HEK293 (cell line): ENCODE measurements at regions not wholly inside any gene's neighbourhood (a gene's known extent, or its start where the extent isn't known, plus 50 kb on each side); places are given as distances from the start of the nearest gene placed in this dataset.
"Not testable (repeated sequence)": the region's sequence is repeated elsewhere in the genome, so short reads cannot be mapped to it uniquely, and the experiment has no call there.

ENCODE experiments used
- CTCF ChIA-PET: fragments of 350-600 bp; formaldehyde crosslinking; extraction: SDS; loops from one replicate; lab custom pipeline; 2021; ENCODE audit warnings: antibody characterized with exemption; lab: Yijun Ruan, JAX
- POLR2A ChIA-PET: fragments of 300-600 bp; formaldehyde crosslinking; extraction: SDS; loops from one replicate; lab custom pipeline; 2020; ENCODE audit warnings: antibody characterized with exemption, inconsistent platforms; lab: Yijun Ruan, JAX
- H3K27ac ChIP-seq: fragments of 200-500 bp; sonication (Bioruptor generic); 2 replicates; pipeline ENCODE4 v1.5.1; 2014; ENCODE audit warnings: low read depth, low read length, control low read depth, inconsistent platforms; ENCODE audit errors: extremely low read depth
- H3K36me3 ChIP-seq, 2 experiments: fragments of 200-500 bp in 1 of 2; sonication (Bioruptor generic) in 1 of 2; 1 replicate in 1 of 2; 2 replicates in 1 of 2; pipeline ENCODE4 v1.5.1; 2014 to 2017; ENCODE audit warnings: inconsistent platforms in 2 of 2, low read length in 2 of 2; ENCODE audit not compliant: control insufficient read depth in 2 of 2, insufficient read depth in 1 of 2
- H3K4me1 ChIP-seq: fragments of 200-500 bp; sonication (Bioruptor generic); 2 replicates; pipeline ENCODE4 v1.5.1; 2014; ENCODE audit warnings: mild to moderate bottlenecking, low read length, inconsistent platforms; ENCODE audit not compliant: control insufficient read depth, insufficient read depth
- H3K4me3 ChIP-seq: 2 replicates; pipeline ENCODE4 v1.5.1; 2011; ENCODE audit warnings: low read depth, mild to moderate bottlenecking, control low read depth, low read length, moderate library complexity
- H3K9me3 ChIP-seq: fragments of 200-500 bp; sonication (Bioruptor generic); 2 replicates; pipeline ENCODE4 v1.5.1; 2014; ENCODE audit warnings: low read depth, low read length, inconsistent platforms; ENCODE audit not compliant: control insufficient read depth, insufficient read depth
- BCL11B ChIP-seq: fragments of 450-650 bp; formaldehyde crosslinking; IDR thresholded peaks from 2 replicates; pipeline ENCODE4 v1.5.1; 2016; ENCODE audit warnings: low read depth, missing biosample characterization, missing genetic modification characterization
- GLI4 ChIP-seq: fragments of 450-650 bp; formaldehyde crosslinking; IDR thresholded peaks from 2 replicates; pipeline ENCODE4 v1.5.1; 2016; ENCODE audit warnings: missing biosample characterization, missing genetic modification characterization
- HOXA7 ChIP-seq: sonication (generic); formaldehyde crosslinking; IDR thresholded peaks from 2 replicates; pipeline ENCODE4 v1.8.1; 2022; ENCODE audit warnings: missing genetic modification reagents, borderline replicate concordance
- KLF16 ChIP-seq: fragments of 450-650 bp; formaldehyde crosslinking; IDR thresholded peaks from 2 replicates; pipeline ENCODE4 v1.5.1; 2017; ENCODE audit warnings: missing biosample characterization, missing genetic modification characterization
- OSR2 ChIP-seq: fragments of 450-650 bp; formaldehyde crosslinking; IDR thresholded peaks from 2 replicates; pipeline ENCODE4 v1.5.1; 2016; ENCODE audit warnings: missing biosample characterization, missing genetic modification characterization
- SETDB1 ChIP-seq: IDR thresholded peaks from one replicate; pipeline ENCODE4 v1.6.1; 2017; ENCODE audit warnings: mild to moderate bottlenecking, low read length, moderate library complexity, mixed read lengths; ENCODE audit not compliant: insufficient read length
- ZEB2 ChIP-seq: fragments of 450-650 bp; formaldehyde crosslinking; IDR thresholded peaks from 2 replicates; pipeline ENCODE4 v1.5.1; 2016; ENCODE audit warnings: missing biosample characterization, missing genetic modification characterization
- ZFP37 ChIP-seq: fragments of 450-650 bp; formaldehyde crosslinking; IDR thresholded peaks from 2 replicates; pipeline ENCODE4 v1.5.1; 2016; ENCODE audit warnings: missing biosample characterization, missing genetic modification characterization
- ZNF114 ChIP-seq: fragments of 450-650 bp; formaldehyde crosslinking; IDR thresholded peaks from 2 replicates; pipeline ENCODE4 v1.5.0; 2017; ENCODE audit warnings: missing biosample characterization, missing genetic modification characterization
- ZNF121 ChIP-seq: fragments of 450-650 bp; formaldehyde crosslinking; IDR thresholded peaks from 2 replicates; pipeline ENCODE4 v1.5.1; 2016; ENCODE audit warnings: missing biosample characterization, missing genetic modification characterization
- ZNF19 ChIP-seq: fragments of 450-650 bp; formaldehyde crosslinking; IDR thresholded peaks from 2 replicates; pipeline ENCODE4; 2016; ENCODE audit warnings: missing biosample characterization, missing genetic modification characterization, low read depth
- ZNF214 ChIP-seq: fragments of 450-650 bp; formaldehyde crosslinking; IDR thresholded peaks from 2 replicates; pipeline ENCODE4 v1.5.1; 2017; ENCODE audit warnings: missing biosample characterization, mild to moderate bottlenecking, missing genetic modification characterization, borderline replicate concordance
- ZNF248 ChIP-seq: fragments of 450-650 bp; formaldehyde crosslinking; IDR thresholded peaks from 2 replicates; pipeline ENCODE4 v1.5.1; 2017; ENCODE audit warnings: missing biosample characterization, missing genetic modification characterization
- ZNF350 ChIP-seq: fragments of 450-650 bp; formaldehyde crosslinking; IDR thresholded peaks from 2 replicates; pipeline ENCODE4 v1.5.0; 2017; ENCODE audit warnings: missing biosample characterization, mild to moderate bottlenecking, missing genetic modification characterization
- ZNF366 ChIP-seq: fragments of 450-650 bp; formaldehyde crosslinking; conservative IDR thresholded peaks from 2 replicates; pipeline ENCODE4 v1.5.1; 2016; ENCODE audit warnings: missing biosample characterization, missing genetic modification characterization
- ZNF37A ChIP-seq: fragments of 450-650 bp; IDR thresholded peaks from 2 replicates; pipeline ENCODE4 v1.5.1; 2018; ENCODE audit warnings: missing biosample characterization, missing genetic modification characterization
- ZNF433 ChIP-seq: fragments of 450-650 bp; formaldehyde crosslinking; IDR thresholded peaks from 2 replicates; pipeline ENCODE4 v1.5.1; 2016; ENCODE audit warnings: missing biosample characterization, missing genetic modification characterization, low read depth
- ZNF510 ChIP-seq: fragments of 450-650 bp; formaldehyde crosslinking; IDR thresholded peaks from 2 replicates; pipeline ENCODE4 v1.5.1; 2018; ENCODE audit warnings: mild to moderate bottlenecking, missing genetic modification characterization, missing biosample characterization; ENCODE audit not compliant: insufficient replicate concordance
- ZNF776 ChIP-seq: fragments of 450-650 bp; formaldehyde crosslinking; IDR thresholded peaks from 2 replicates; pipeline ENCODE4 v1.5.0; 2017; ENCODE audit warnings: missing biosample characterization, missing genetic modification characterization, borderline replicate concordance
- TF ChIP-seq, protein P1 (sequence below): IDR thresholded peaks from 2 replicates; pipeline ENCODE4 v1.6.1; 2011; ENCODE audit warnings: mild to moderate bottlenecking, low read depth, low read length, borderline replicate concordance
- TF ChIP-seq, protein P2 (sequence below): fragments of 450-650 bp; formaldehyde crosslinking; IDR thresholded peaks from 2 replicates; pipeline ENCODE4 v1.5.1; 2017; ENCODE audit warnings: missing biosample characterization, missing genetic modification characterization
- TF ChIP-seq, protein P3 (sequence below): fragments of 450-650 bp; formaldehyde crosslinking; IDR thresholded peaks from 2 replicates; pipeline ENCODE4 v1.5.1; 2016; ENCODE audit warnings: missing biosample characterization, missing genetic modification characterization, low read depth
- TF ChIP-seq, protein P4 (sequence below): fragments of 450-650 bp; IDR thresholded peaks from 2 replicates; pipeline ENCODE4 v1.5.1; 2018; ENCODE audit warnings: missing biosample characterization, missing genetic modification characterization
- TF ChIP-seq, protein P5 (sequence below): fragments of 450-650 bp; formaldehyde crosslinking; optimal IDR thresholded peaks from 2 replicates; pipeline ENCODE3; 2016; ENCODE audit warnings: missing biosample characterization, mild to moderate bottlenecking, missing genetic modification characterization
- TF ChIP-seq, protein P6 (sequence below): fragments of 450-650 bp; formaldehyde crosslinking; IDR thresholded peaks from 2 replicates; pipeline ENCODE4 v1.5.1; 2016; ENCODE audit warnings: missing biosample characterization, missing genetic modification characterization

DNA sequence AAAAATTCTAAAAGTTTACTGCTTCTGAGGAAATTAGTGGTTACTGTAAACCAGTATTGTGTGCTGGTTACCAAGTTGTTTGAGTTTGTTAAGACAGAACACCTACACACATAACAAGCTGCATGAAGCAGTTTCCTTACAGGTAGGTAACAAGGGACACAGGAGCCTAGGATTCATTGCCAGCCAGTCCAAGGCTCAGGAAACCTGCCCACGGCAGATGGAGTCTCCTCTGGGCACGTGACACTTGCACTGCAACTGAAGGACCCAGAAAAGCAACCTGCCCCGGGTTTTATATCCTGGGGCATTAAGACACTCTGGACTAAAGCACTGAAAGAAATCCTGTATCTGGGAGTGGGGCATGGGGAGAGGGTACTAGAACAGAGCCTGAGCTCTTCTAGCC, 639.3 kb downstream of the ADCYAP1 start:
- H3K27ac ChIP-seq: no peak overlapping the region
- H3K4me3 ChIP-seq: no peak overlapping the region
- ChIA-PET POLR2A (no interaction called here), CTCF (no interaction called here)
- no peaks in the 10 kb centered on the region for H3K4me1 ChIP-seq
- H3K9me3 ChIP-seq: no peaks in the 10 kb centered on the region; the same call in 1 of the 2 replicates
- TF ChIP-seq BCL11B (tag by site-specific recombination): no peak
- TF ChIP-seq, protein P1, sequence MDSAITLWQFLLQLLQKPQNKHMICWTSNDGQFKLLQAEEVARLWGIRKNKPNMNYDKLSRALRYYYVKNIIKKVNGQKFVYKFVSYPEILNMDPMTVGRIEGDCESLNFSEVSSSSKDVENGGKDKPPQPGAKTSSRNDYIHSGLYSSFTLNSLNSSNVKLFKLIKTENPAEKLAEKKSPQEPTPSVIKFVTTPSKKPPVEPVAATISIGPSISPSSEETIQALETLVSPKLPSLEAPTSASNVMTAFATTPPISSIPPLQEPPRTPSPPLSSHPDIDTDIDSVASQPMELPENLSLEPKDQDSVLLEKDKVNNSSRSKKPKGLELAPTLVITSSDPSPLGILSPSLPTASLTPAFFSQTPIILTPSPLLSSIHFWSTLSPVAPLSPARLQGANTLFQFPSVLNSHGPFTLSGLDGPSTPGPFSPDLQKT: no peak
- TF ChIP-seq ZNF433: no peak
- TF ChIP-seq, protein P2, sequence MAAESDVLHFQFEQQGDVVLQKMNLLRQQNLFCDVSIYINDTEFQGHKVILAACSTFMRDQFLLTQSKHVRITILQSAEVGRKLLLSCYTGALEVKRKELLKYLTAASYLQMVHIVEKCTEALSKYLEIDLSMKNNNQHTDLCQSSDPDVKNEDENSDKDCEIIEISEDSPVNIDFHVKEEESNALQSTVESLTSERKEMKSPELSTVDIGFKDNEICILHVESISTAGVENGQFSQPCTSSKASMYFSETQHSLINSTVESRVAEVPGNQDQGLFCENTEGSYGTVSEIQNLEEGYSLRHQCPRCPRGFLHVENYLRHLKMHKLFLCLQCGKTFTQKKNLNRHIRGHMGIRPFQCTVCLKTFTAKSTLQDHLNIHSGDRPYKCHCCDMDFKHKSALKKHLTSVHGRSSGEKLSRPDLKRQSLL (tag by site-specific recombination): no peak
- TF ChIP-seq ZNF37A (tag by site-specific recombination): no peak
- no peak for TF ChIP-seq ZNF19 (tag by site-specific recombination)
- TF ChIP-seq ZNF214 (tag by site-specific recombination): no peak
- TF ChIP-seq ZNF776 (tag by site-specific recombination): no peak
- TF ChIP-seq GLI4 (tag by site-specific recombination): no peak
- no peaks in the 10 kb centered on the region for H3K36me3 ChIP-seq

DNA sequence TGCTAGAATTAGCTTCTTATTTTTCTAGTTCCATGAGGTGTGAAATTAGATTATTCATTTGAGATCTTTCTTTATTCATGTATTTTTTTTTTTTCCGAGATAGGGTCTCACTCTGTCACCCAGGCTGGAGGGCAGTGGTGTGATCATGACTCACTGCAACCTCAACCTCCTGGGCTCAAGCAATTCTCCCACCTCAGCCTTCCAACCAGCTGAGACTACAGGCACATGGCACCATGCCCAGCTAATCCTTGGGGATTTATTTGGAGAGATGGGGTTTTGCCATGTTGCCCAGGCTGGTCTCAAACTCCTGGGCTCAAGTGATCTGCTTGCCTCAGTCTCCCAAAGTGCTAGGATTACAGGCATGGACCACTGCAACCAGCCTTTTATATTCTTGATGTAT, 653.0 kb downstream of the ADCYAP1 start:
- H3K27ac ChIP-seq, H3K4me3 ChIP-seq, H3K36me3 ChIP-seq, H3K9me3 ChIP-seq, POLR2A ChIA-PET, H3K4me1 ChIP-seq: not testable (repeated sequence)
- CTCF ChIA-PET: interaction anchor here (1.0 kb wide), 1 partner anchor 28 kb away, joined by 3 read pairs; no protein-coding TSS in a partner anchor

DNA sequence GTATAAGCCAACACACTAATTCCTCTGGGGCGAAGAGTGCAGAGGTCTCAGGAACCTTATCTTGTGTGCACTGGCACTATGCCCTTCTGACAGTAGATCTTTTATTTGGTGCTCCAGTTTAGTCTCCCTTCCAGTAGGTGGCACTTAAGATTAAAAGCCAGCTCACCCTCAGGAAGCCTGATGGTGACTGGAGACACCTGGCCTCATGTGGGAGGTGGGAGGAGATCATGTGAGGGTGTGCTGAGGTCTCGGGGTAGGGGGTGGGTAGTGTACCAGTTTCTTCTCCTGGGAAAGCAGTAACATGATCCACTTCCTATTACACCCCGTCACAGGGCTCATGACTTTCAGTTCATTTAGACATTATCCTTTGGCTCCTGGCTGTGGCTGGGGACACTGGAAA, 654.9 kb downstream of the ADCYAP1 start:
- no peak overlapping the region for H3K4me3 ChIP-seq
- POLR2A ChIA-PET: no interaction called here
- TF ChIP-seq ZNF350 (no peak), ZNF366 (tag by site-specific recombination) (no peak), SETDB1 (no peak), HOXA7 (no peak), KLF16 (no peak), ZNF510 (tag by site-specific recombination) (no peak), ZEB2 (tag by site-specific recombination) (no peak), ZNF214 (tag by site-specific recombination) (no peak), ZNF121 (tag by site-specific recombination) (no peak), ZNF114 (tag by site-specific recombination) (no peak), ZNF248 (tag by site-specific recombination) (no peak), OSR2 (no peak), ZFP37 (no peak)
- TF ChIP-seq, protein P3, sequence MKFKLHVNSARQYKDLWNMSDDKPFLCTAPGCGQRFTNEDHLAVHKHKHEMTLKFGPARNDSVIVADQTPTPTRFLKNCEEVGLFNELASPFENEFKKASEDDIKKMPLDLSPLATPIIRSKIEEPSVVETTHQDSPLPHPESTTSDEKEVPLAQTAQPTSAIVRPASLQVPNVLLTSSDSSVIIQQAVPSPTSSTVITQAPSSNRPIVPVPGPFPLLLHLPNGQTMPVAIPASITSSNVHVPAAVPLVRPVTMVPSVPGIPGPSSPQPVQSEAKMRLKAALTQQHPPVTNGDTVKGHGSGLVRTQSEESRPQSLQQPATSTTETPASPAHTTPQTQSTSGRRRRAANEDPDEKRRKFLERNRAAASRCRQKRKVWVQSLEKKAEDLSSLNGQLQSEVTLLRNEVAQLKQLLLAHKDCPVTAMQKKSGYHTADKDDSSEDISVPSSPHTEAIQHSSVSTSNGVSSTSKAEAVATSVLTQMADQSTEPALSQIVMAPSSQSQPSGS (tag by site-specific recombination): no peak
- TF ChIP-seq, protein P4, sequence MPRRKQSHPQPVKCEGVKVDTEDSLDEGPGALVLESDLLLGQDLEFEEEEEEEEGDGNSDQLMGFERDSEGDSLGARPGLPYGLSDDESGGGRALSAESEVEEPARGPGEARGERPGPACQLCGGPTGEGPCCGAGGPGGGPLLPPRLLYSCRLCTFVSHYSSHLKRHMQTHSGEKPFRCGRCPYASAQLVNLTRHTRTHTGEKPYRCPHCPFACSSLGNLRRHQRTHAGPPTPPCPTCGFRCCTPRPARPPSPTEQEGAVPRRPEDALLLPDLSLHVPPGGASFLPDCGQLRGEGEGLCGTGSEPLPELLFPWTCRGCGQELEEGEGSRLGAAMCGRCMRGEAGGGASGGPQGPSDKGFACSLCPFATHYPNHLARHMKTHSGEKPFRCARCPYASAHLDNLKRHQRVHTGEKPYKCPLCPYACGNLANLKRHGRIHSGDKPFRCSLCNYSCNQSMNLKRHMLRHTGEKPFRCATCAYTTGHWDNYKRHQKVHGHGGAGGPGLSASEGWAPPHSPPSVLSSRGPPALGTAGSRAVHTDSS: no peak
- TF ChIP-seq, protein P5, sequence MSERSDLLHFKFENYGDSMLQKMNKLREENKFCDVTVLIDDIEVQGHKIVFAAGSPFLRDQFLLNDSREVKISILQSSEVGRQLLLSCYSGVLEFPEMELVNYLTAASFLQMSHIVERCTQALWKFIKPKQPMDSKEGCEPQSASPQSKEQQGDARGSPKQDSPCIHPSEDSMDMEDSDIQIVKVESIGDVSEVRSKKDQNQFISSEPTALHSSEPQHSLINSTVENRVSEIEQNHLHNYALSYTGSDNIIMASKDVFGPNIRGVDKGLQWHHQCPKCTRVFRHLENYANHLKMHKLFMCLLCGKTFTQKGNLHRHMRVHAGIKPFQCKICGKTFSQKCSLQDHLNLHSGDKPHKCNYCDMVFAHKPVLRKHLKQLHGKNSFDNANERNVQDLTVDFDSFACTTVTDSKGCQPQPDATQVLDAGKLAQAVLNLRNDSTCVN (tag by site-specific recombination): no peak
- TF ChIP-seq, protein P6, sequence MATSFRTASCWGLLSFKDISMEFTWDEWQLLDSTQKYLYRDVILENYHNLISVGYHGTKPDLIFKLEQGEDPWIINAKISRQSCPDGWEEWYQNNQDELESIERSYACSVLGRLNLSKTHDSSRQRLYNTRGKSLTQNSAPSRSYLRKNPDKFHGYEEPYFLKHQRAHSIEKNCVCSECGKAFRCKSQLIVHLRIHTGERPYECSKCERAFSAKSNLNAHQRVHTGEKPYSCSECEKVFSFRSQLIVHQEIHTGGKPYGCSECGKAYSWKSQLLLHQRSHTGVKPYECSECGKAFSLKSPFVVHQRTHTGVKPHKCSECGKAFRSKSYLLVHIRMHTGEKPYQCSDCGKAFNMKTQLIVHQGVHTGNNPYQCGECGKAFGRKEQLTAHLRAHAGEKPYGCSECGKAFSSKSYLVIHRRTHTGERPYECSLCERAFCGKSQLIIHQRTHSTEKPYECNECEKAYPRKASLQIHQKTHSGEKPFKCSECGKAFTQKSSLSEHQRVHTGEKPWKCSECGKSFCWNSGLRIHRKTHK (tag by site-specific recombination): no peak

More for the DNA sequence above, 654.9 kb downstream of the ADCYAP1 start:
- CTCF ChIA-PET: no interaction called here
- no peaks in the 10 kb centered on the region for H3K4me1 ChIP-seq
- H3K27ac ChIP-seq: no peak overlapping the region
- H3K9me3 ChIP-seq: no peaks in the 10 kb centered on the region
- H3K36me3 ChIP-seq: no peaks in the 10 kb centered on the region
